ENCODE measurements at regions not wholly inside any gene's neighbourhood (a gene's known extent, or its start where the extent isn't known, plus 50 kb on each side); places are given as distances from the start of the nearest gene placed in this dataset.

- Histone ChIP-seq H3K4me1 (ENCODE audit: control insufficient read depth in 1 of 2, insufficient read depth in 2 of 2, low read length in 2 of 2) (no peaks in the 10 kb centered on the region), H3K27ac (ENCODE audit: low read depth, low read length) (no peak overlapping the region), H3K9me3 (ENCODE audit: control insufficient read depth in 1 of 2, low read length in 2 of 2) (no peaks in the 10 kb centered on the region), H3K27me3 (ENCODE audit: control insufficient read depth in 1 of 2, insufficient read depth in 2 of 2, low read length in 2 of 2) (no peaks in the 10 kb centered on the region), H3K9ac (ENCODE audit: low read depth in 1 of 2, low read length in 2 of 2) (no peak overlapping the region), H3K4me3 (ENCODE audit: low read depth in 1 of 2, low read length in 2 of 2) (no peak overlapping the region), H3K36me3 (ENCODE audit: control insufficient read depth in 1 of 2, insufficient read depth in 2 of 2, low read length in 2 of 2) (no peaks in the 10 kb centered on the region)
These were observed 177.3 kb upstream of the ARL4C start for GRCh38 chr2:234673961-234674759.

GRCh38 chr2:234673501-234673900 lies 176.6 kb upstream of the ARL4C start:
- Histone ChIP-seq H3K4me1 (ENCODE audit: control insufficient read depth in 1 of 2, insufficient read depth in 2 of 2, low read length in 2 of 2) (no peaks in the 10 kb centered on the region), H3K9me3 (ENCODE audit: control insufficient read depth in 1 of 2, low read length in 2 of 2) (no peaks in the 10 kb centered on the region), H3K9ac (ENCODE audit: low read depth in 1 of 2, low read length in 2 of 2) (no peak overlapping the region), H3K4me3 (ENCODE audit: low read depth in 1 of 2, low read length in 2 of 2) (no peak overlapping the region), H3K27me3 (ENCODE audit: control insufficient read depth in 1 of 2, insufficient read depth in 2 of 2, low read length in 2 of 2) (no peaks in the 10 kb centered on the region), H3K36me3 (ENCODE audit: control insufficient read depth in 1 of 2, insufficient read depth in 2 of 2, low read length in 2 of 2) (no peaks in the 10 kb centered on the region), H3K27ac (ENCODE audit: low read depth, low read length) (no peak overlapping the region)

GRCh38 chr2:234672498-234673150 lies 175.7 kb upstream of the ARL4C start:
- Histone ChIP-seq H3K9me3 (ENCODE audit: control insufficient read depth in 1 of 2, low read length in 2 of 2) (no peaks in the 10 kb centered on the region), H3K27me3 (ENCODE audit: control insufficient read depth in 1 of 2, insufficient read depth in 2 of 2, low read length in 2 of 2) (no peaks in the 10 kb centered on the region), H3K9ac (ENCODE audit: low read depth in 1 of 2, low read length in 2 of 2) (no peak overlapping the region), H3K4me3 (ENCODE audit: low read depth in 1 of 2, low read length in 2 of 2) (no peak overlapping the region), H3K36me3 (ENCODE audit: control insufficient read depth in 1 of 2, insufficient read depth in 2 of 2, low read length in 2 of 2) (no peaks in the 10 kb centered on the region), H3K4me1 (ENCODE audit: control insufficient read depth in 1 of 2, insufficient read depth in 2 of 2, low read length in 2 of 2) (no peaks in the 10 kb centered on the region), H3K27ac (ENCODE audit: low read depth, low read length) (no peak overlapping the region)

- no peak overlapping the region for H3K9ac ChIP-seq (ENCODE audit: low read depth in 1 of 2, low read length in 2 of 2)
- no peak overlapping the region for H3K27ac ChIP-seq (ENCODE audit: low read depth, low read length)
- no peak overlapping the region for H3K4me3 ChIP-seq (ENCODE audit: low read depth in 1 of 2, low read length in 2 of 2)
- H3K9me3 ChIP-seq (ENCODE audit: control insufficient read depth in 1 of 2, low read length in 2 of 2): no peaks in the 10 kb centered on the region
- H3K27me3 ChIP-seq (ENCODE audit: control insufficient read depth in 1 of 2, insufficient read depth in 2 of 2, low read length in 2 of 2): no peaks in the 10 kb centered on the region
- H3K36me3 ChIP-seq (ENCODE audit: control insufficient read depth in 1 of 2, insufficient read depth in 2 of 2, low read length in 2 of 2): no peaks in the 10 kb centered on the region
- no peaks in the 10 kb centered on the region for H3K4me1 ChIP-seq (ENCODE audit: control insufficient read depth in 1 of 2, insufficient read depth in 2 of 2, low read length in 2 of 2)
These were observed 174.8 kb upstream of the ARL4C start for GRCh38 chr2:234671716-234672115.

DNA sequence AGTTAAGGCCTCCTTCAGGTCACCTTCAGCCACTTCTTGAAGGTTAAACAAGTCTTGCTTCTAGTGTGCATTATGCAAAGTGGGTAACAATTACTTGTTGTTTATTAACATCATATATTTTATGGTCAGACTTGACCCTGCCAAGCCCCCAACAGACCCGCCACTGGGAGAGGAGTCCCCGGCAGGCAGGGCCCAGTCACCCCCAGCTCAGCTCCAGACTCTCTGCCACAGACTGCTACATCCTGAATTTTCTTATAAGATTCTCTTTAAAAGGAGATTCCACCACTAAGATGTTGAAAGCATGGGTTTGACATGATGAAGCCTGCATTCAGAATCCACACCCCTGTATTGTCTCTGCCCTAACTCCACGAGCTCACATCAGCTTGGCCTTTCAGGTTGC lies 174.3 kb upstream of the ARL4C start:
- H3K4me1 ChIP-seq (ENCODE audit: control insufficient read depth in 1 of 2, insufficient read depth in 2 of 2, low read length in 2 of 2): no peaks in the 10 kb centered on the region
- no peaks in the 10 kb centered on the region for H3K9me3 ChIP-seq (ENCODE audit: control insufficient read depth in 1 of 2, low read length in 2 of 2)
- no peak overlapping the region for H3K9ac ChIP-seq (ENCODE audit: low read depth in 1 of 2, low read length in 2 of 2)
- no peak overlapping the region for H3K27ac ChIP-seq (ENCODE audit: low read depth, low read length)
- no peaks in the 10 kb centered on the region for H3K27me3 ChIP-seq (ENCODE audit: control insufficient read depth in 1 of 2, insufficient read depth in 2 of 2, low read length in 2 of 2)
- no peaks in the 10 kb centered on the region for H3K36me3 ChIP-seq (ENCODE audit: control insufficient read depth in 1 of 2, insufficient read depth in 2 of 2, low read length in 2 of 2)
- no peak overlapping the region for H3K4me3 ChIP-seq (ENCODE audit: low read depth in 1 of 2, low read length in 2 of 2)

DNA sequence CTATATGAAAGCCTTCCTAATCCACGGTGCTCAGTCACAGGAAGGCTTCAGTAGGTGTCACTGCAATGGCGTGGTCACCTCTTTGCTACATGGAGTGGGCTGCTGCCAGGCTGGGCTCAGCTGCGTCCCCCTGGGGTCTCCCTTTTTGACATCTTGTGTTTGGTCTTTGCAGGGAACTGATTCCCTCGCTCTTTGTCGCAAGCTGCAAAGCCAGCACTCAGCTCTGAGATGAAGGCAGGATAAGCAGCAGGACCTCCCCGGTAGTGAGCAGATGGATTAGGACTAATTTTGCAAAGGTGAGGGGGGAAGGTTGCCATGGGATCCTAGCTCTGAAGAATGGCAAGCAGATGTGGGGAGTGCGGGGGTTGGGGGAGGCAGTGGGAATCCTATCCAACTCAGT lies 173.9 kb upstream of the ARL4C start:
- Histone ChIP-seq H3K9me3 (ENCODE audit: control insufficient read depth in 1 of 2, low read length in 2 of 2) (no peaks in the 10 kb centered on the region), H3K27me3 (ENCODE audit: control insufficient read depth in 1 of 2, insufficient read depth in 2 of 2, low read length in 2 of 2) (no peaks in the 10 kb centered on the region), H3K36me3 (ENCODE audit: control insufficient read depth in 1 of 2, insufficient read depth in 2 of 2, low read length in 2 of 2) (no peaks in the 10 kb centered on the region), H3K4me3 (ENCODE audit: low read depth in 1 of 2, low read length in 2 of 2) (no peak overlapping the region), H3K9ac (ENCODE audit: low read depth in 1 of 2, low read length in 2 of 2) (no peak overlapping the region), H3K27ac (ENCODE audit: low read depth, low read length) (no peak overlapping the region), H3K4me1 (ENCODE audit: control insufficient read depth in 1 of 2, insufficient read depth in 2 of 2, low read length in 2 of 2) (no peaks in the 10 kb centered on the region)

DNA sequence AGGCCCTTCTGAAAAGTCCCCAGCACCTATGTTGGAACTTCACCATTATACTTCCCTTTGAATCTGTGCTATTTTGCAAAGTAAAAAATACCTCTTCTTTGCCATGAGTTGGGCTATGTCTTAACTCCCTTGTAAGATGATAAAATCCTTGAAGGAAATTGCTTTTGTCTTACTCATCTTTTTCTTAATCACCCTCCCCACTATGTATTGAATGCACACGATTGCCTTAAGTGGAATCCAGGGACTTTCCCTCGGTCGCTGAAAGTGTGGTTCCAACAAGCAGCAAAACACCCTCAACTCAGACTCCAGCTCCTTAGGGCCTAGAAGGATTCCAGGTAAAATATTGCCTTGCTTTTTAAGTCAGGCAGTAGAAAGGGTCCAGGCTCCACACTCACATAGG lies 173.2 kb upstream of the ARL4C start:
- H3K4me3 ChIP-seq (ENCODE audit: low read depth in 1 of 2, low read length in 2 of 2): no peak overlapping the region
- no peaks in the 10 kb centered on the region for H3K4me1 ChIP-seq (ENCODE audit: control insufficient read depth in 1 of 2, insufficient read depth in 2 of 2, low read length in 2 of 2)
- no peak overlapping the region for H3K27ac ChIP-seq (ENCODE audit: low read depth, low read length)
- no peaks in the 10 kb centered on the region for H3K36me3 ChIP-seq (ENCODE audit: control insufficient read depth in 1 of 2, insufficient read depth in 2 of 2, low read length in 2 of 2)
- H3K9me3 ChIP-seq (ENCODE audit: control insufficient read depth in 1 of 2, low read length in 2 of 2): no peaks in the 10 kb centered on the region
- H3K27me3 ChIP-seq (ENCODE audit: control insufficient read depth in 1 of 2, insufficient read depth in 2 of 2, low read length in 2 of 2): no peaks in the 10 kb centered on the region
- no peak overlapping the region for H3K9ac ChIP-seq (ENCODE audit: low read depth in 1 of 2, low read length in 2 of 2)

- H3K27ac ChIP-seq (ENCODE audit: low read depth, low read length): no peak overlapping the region
- no peaks in the 10 kb centered on the region for H3K4me1 ChIP-seq (ENCODE audit: control insufficient read depth in 1 of 2, insufficient read depth in 2 of 2, low read length in 2 of 2)
These were observed 172.7 kb upstream of the ARL4C start for GRCh38 chr2:234669621-234670020.

DNA sequence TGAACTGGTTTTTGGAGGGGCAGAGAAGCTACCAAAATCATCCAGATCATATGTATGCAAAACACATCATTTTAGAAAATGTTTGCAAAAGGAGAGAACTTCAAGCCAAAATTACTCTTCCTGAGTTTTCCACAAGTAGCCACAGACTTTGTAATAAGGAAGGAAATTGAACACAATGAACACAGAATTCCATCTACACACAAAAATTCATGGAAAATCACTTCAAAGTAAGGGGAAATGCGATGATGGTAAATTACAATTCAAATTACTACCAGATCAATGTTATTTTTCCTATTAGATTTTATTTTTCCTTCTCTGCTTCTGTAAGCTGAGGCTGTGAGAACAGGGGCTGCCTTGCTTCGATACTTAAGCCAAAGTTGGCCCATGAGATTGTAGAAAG lies 172.1 kb upstream of the ARL4C start:
- Histone ChIP-seq H3K27ac (ENCODE audit: low read depth, low read length) (no peak overlapping the region), H3K9ac (ENCODE audit: low read depth in 1 of 2, low read length in 2 of 2) (no peak overlapping the region), H3K27me3 (ENCODE audit: control insufficient read depth in 1 of 2, insufficient read depth in 2 of 2, low read length in 2 of 2) (no peaks in the 10 kb centered on the region)

More at GRCh38 chr2:234669621-234670020, 172.7 kb upstream of the ARL4C start:
- Histone ChIP-seq H3K36me3 (ENCODE audit: control insufficient read depth in 1 of 2, insufficient read depth in 2 of 2, low read length in 2 of 2) (no peaks in the 10 kb centered on the region), H3K4me3 (ENCODE audit: low read depth in 1 of 2, low read length in 2 of 2) (no peak overlapping the region), H3K27me3 (ENCODE audit: control insufficient read depth in 1 of 2, insufficient read depth in 2 of 2, low read length in 2 of 2) (no peaks in the 10 kb centered on the region), H3K9ac (ENCODE audit: low read depth in 1 of 2, low read length in 2 of 2) (no peak overlapping the region), H3K9me3 (ENCODE audit: control insufficient read depth in 1 of 2, low read length in 2 of 2) (peaks cover 0 to 1% of the 10 kb centered on the region in 2 donors)

GRCh38 chr2:234666911-234667310 lies 170.0 kb upstream of the ARL4C start:
- no peak overlapping the region for H3K4me3 ChIP-seq (ENCODE audit: low read depth in 1 of 2, low read length in 2 of 2)
- no peak overlapping the region for H3K9ac ChIP-seq (ENCODE audit: low read depth in 1 of 2, low read length in 2 of 2)
- no peak overlapping the region for H3K27ac ChIP-seq (ENCODE audit: low read depth, low read length)
- H3K36me3 ChIP-seq (ENCODE audit: control insufficient read depth in 1 of 2, insufficient read depth in 2 of 2, low read length in 2 of 2): no peaks in the 10 kb centered on the region
- no peaks in the 10 kb centered on the region for H3K4me1 ChIP-seq (ENCODE audit: control insufficient read depth in 1 of 2, insufficient read depth in 2 of 2, low read length in 2 of 2)
- H3K9me3 ChIP-seq (ENCODE audit: control insufficient read depth in 1 of 2, low read length in 2 of 2): peaks cover 0 to 4% of the 10 kb centered on the region in 2 donors
- H3K27me3 ChIP-seq (ENCODE audit: control insufficient read depth in 1 of 2, insufficient read depth in 2 of 2, low read length in 2 of 2): no peaks in the 10 kb centered on the region

More for the DNA sequence above, 172.1 kb upstream of the ARL4C start:
- Histone ChIP-seq H3K4me1 (ENCODE audit: control insufficient read depth in 1 of 2, insufficient read depth in 2 of 2, low read length in 2 of 2) (no peaks in the 10 kb centered on the region), H3K9me3 (ENCODE audit: control insufficient read depth in 1 of 2, low read length in 2 of 2) (peaks cover 0 to 4% of the 10 kb centered on the region in 2 donors), H3K36me3 (ENCODE audit: control insufficient read depth in 1 of 2, insufficient read depth in 2 of 2, low read length in 2 of 2) (no peaks in the 10 kb centered on the region), H3K4me3 (ENCODE audit: low read depth in 1 of 2, low read length in 2 of 2) (no peak overlapping the region)
